NCI-H146 (cell line): ENCODE measurements at regions not wholly inside any gene's neighbourhood (a gene's known extent, or its start where the extent isn't known, plus 50 kb on each side); places are given as distances from the start of the nearest gene placed in this dataset.
A peak's percentile ranks its signal among the peaks of the same experiment; 100 is the strongest.
"Not testable (repeated sequence)": the region's sequence is repeated elsewhere in the genome, so short reads cannot be mapped to it uniquely, and the experiment has no call there.

Experiments
- DNase-seq: peaks from one replicate; lab custom pipeline; 2025; lab: John Stamatoyannopoulos, UW

- DNase-seq = no peak
Measured at GRCh38 chr2:215832791-215833190, 180.6 kb downstream of the MREG start.

GRCh38 chr2:215831296-215831913, 181.9 kb downstream of the MREG start:
- no peak for DNase-seq

GRCh38 chr2:215830304-215830703, 183.0 kb downstream of the MREG start:
- no peak for DNase-seq

GRCh38 chr2:215829261-215829660, 184.1 kb downstream of the MREG start:
- DNase-seq = no peak

- peak; percentile 56 for DNase-seq
Measured at GRCh38 chr2:215828528-215829184, 184.7 kb downstream of the MREG start.

- peak; percentile 2 for DNase-seq
Measured at GRCh38 chr2:215826838-215827441, 186.4 kb downstream of the MREG start.

- DNase-seq = no peak
Measured at GRCh38 chr2:215826376-215826775, 187.0 kb downstream of the MREG start.

- no peak for DNase-seq
Measured at GRCh38 chr2:215825707-215826106, 187.6 kb downstream of the MREG start.

GRCh38 chr2:215821298-215821697, 192.1 kb downstream of the MREG start:
- not testable (repeated sequence) for DNase-seq

GRCh38 chr2:215819713-215820112, 193.6 kb downstream of the MREG start:
- not testable (repeated sequence) for DNase-seq

- DNase-seq = no peak
Measured at GRCh38 chr2:215817046-215817445, 196.3 kb downstream of the MREG start.

- no peak for DNase-seq
Measured at GRCh38 chr2:215816424-215816823, 196.9 kb downstream of the MREG start.

- no peak for DNase-seq
Measured at GRCh38 chr2:215815960-215816359, 197.4 kb downstream of the MREG start.

GRCh38 chr2:215812966-215813365, 200.4 kb downstream of the MREG start:
- DNase-seq = no peak

- DNase-seq = no peak
Measured at GRCh38 chr2:215811409-215812345, 201.7 kb downstream of the MREG start.

GRCh38 chr2:215811003-215811402, 202.3 kb downstream of the MREG start:
- no peak for DNase-seq

- DNase-seq = no peak
Measured at GRCh38 chr2:215808996-215809395, 204.4 kb downstream of the MREG start.

GRCh38 chr2:215808194-215808593, 205.2 kb downstream of the MREG start:
- no peak for DNase-seq

- no peak for DNase-seq
Measured at GRCh38 chr2:215805493-215805892, 207.9 kb downstream of the MREG start.

GRCh38 chr2:215803150-215803549, 210.2 kb downstream of the MREG start:
- no peak for DNase-seq

- no peak for DNase-seq
Measured at GRCh38 chr2:215799194-215799593, 214.2 kb downstream of the MREG start.

- no peak for DNase-seq
Measured at GRCh38 chr2:215797676-215798075, 215.7 kb downstream of the MREG start.
